T-helper 17 cell (primary cell): ENCODE measurements at regions not wholly inside any gene's neighbourhood (a gene's known extent, or its start where the extent isn't known, plus 50 kb on each side); places are given as distances from the start of the nearest gene placed in this dataset.
"Not testable (repeated sequence)": the region's sequence is repeated elsewhere in the genome, so short reads cannot be mapped to it uniquely, and the experiment has no call there.

Experiments used
- ATAC-seq: fragments of 150-1000 bp; cut with Tn5 transposase; 2 replicates; pipeline ENCODE4 v1.10.0; 2021; ENCODE audit warnings: mild to moderate bottlenecking, moderate library complexity
- DNase-seq, 3 donors: peaks; one replicate each; pipeline versions ENCODE4 v3.0.0 to v3.0.0-alpha.2; 2020 to 2021
- H3K9me3 ChIP-seq: one replicate; pipeline ENCODE4 v1.7.0; 2013; ENCODE audit warnings: low read length, mild to moderate bottlenecking; ENCODE audit not compliant: control insufficient read depth, poor library complexity, severe bottlenecking
- H3K27ac Mint-ChIP-seq: one replicate; pipeline ENCODE4 v1.8.0; 2022; ENCODE audit warnings: mild to moderate bottlenecking, moderate library complexity, mixed read lengths
- H3K27me3 Mint-ChIP-seq: one replicate; pipeline ENCODE4 v1.8.0; 2022; ENCODE audit warnings: mixed read lengths
- H3K36me3 Mint-ChIP-seq: one replicate; pipeline ENCODE4 v1.8.0; 2022; ENCODE audit warnings: low read depth, mixed read lengths
- H3K4me1 Mint-ChIP-seq: one replicate; pipeline ENCODE4 v1.8.0; 2022; ENCODE audit warnings: mild to moderate bottlenecking, mixed read lengths
- H3K4me3 Mint-ChIP-seq: one replicate; pipeline ENCODE4 v1.8.0; 2022; ENCODE audit warnings: mild to moderate bottlenecking, moderate library complexity, mixed read lengths

DNA sequence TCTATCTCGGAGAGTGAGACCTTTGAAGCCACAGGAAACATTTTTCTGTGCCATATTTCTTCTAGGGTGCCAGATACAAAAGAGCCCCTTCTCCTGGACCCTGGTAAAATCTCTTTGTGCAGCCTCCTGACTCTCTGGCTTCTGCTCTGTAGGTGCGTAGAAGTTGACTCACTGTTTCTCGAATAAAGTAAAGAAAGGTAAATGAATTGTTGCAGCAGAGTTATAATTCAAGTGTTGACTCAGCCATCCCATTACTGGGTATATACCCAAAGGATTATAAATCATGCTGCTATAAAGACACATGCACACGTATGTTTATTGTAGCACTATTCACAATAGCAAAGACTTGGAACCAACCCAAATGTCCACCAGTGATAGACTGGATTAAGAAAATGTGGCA lies 371.0 kb downstream of the OSTF1 start:
- not testable (repeated sequence) for DNase-seq, H3K4me3 Mint-ChIP-seq, H3K9me3 ChIP-seq, H3K27ac Mint-ChIP-seq, H3K36me3 Mint-ChIP-seq, H3K27me3 Mint-ChIP-seq, H3K4me1 Mint-ChIP-seq, ATAC-seq

DNA sequence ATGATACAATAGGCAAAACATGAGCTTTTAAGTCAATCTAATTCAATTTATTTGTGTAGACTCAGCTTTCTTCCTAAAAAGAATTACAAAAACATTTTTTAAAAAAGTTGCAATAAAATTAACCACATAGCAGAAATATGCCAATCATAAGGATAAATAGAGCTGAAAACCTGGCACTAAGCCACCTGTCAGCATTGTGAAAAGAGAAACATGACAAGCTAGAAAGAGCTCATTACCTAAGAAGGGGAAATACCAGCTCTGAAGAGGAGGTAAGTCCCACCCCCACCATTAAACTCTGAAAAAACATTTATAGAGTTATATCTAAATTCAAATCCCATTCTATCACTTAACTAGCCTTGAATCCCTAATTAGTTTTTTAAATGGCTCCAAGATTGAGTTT lies 372.9 kb downstream of the OSTF1 start:
- DNase-seq, result no peak
- H3K4me1 Mint-ChIP-seq, result no peaks in the 10 kb centered on the region
- H3K36me3 Mint-ChIP-seq, result no peaks in the 10 kb centered on the region
- H3K4me3 Mint-ChIP-seq, result no peak overlapping the region
- no peaks in the 10 kb centered on the region for H3K9me3 ChIP-seq
- no peak overlapping the region for H3K27ac Mint-ChIP-seq
- ATAC-seq, result no peak
- H3K27me3 Mint-ChIP-seq, result no peaks in the 10 kb centered on the region

DNA sequence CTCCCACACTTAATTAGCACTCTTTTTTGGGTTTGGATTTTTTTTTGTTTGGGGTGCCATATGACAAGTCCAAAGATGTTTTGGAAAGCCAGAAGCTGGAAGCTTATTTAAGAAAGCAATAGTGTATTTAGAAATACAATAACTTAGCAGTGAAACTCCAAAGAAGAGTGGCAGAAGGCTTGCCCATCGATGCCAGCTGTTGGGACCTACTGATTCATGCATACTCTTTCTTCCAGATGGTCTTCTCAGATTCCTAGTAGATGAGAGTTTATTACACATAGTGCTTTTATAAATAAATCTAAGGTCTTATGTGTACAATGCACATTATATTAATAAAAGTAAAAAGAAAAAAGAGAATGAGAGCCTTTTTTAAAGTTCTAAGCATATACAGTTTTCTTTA lies 374.6 kb downstream of the OSTF1 start:
- Mint-ChIP-seq H3K27me3 (no peaks in the 10 kb centered on the region), H3K27ac (no peak overlapping the region), H3K4me3 (no peak overlapping the region), H3K4me1 (no peaks in the 10 kb centered on the region), H3K36me3 (no peaks in the 10 kb centered on the region)
- ATAC-seq (no peak), DNase-seq (no peak)
- no peaks in the 10 kb centered on the region for H3K9me3 ChIP-seq

DNA sequence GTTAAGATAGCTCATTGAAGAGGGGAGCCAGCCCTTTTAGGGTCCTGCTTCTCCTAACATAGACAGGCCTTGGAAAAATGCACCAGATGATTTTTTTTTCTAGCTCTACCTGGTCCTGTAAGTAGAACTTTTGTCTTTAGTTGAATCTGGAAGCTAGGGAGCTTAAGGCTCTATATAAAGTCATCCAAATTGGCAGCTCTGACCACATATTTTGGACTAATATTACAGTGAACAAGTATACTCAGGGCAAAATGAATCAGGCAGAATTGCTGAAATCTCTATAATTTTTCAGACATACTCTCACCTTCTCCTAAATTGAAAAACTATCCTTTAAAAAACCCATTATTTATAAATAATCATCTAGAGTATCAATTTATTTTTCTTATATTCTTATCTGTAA lies 375.6 kb downstream of the OSTF1 start:
- no peaks in the 10 kb centered on the region for H3K4me1 Mint-ChIP-seq
- ATAC-seq (no peak), DNase-seq (no peak)
- no peak overlapping the region for H3K4me3 Mint-ChIP-seq
- H3K27me3 Mint-ChIP-seq, result no peaks in the 10 kb centered on the region
- no peak overlapping the region for H3K27ac Mint-ChIP-seq
- no peaks in the 10 kb centered on the region for H3K36me3 Mint-ChIP-seq
- no peaks in the 10 kb centered on the region for H3K9me3 ChIP-seq

DNA sequence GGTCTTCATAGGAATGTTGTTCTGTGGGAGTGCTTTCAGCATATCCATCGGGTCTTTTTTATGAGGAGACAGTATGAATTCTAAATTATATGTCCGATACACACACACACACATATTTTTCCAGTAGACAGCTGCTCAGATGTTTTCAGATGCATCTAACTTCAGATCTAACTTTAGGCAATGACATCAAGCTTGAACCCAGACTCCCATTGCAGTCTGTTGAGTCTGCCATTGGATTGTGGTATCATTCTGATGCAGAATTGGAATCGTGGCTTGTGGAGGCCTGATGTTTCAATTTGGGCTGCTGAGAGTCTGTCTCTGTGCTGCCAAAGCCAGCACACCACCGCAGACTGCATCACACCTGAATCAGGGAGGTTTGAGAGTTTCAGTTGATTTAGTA lies 376.4 kb downstream of the OSTF1 start:
- Mint-ChIP-seq H3K27ac (no peak overlapping the region), H3K36me3 (no peaks in the 10 kb centered on the region), H3K4me3 (no peak overlapping the region), H3K27me3 (no peaks in the 10 kb centered on the region), H3K4me1 (no peaks in the 10 kb centered on the region)
- no peaks in the 10 kb centered on the region for H3K9me3 ChIP-seq
- ATAC-seq (no peak), DNase-seq (no peak)

DNA sequence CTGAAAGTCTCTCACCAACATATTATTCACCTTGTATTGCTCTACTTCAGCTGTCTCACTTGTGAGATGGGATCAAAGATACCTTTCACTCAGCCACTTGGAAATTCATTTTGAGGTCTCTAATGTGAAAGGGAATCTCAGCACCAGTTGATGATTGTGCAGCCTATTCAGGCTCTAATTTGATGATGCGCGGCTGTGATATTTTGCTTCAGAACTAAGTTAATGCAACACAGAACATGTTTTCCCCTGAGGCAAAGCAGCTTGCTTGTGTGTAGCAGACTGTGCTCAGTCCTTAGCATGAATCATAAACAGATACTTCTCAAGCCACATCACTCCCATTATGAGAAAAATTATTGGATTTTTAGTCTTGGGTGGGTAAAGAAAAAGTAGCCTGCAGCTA lies 378.8 kb downstream of the OSTF1 start:
- ATAC-seq (no peak), DNase-seq (no peak)
- no peak overlapping the region for H3K4me3 Mint-ChIP-seq
- H3K36me3 Mint-ChIP-seq, result no peaks in the 10 kb centered on the region
- H3K9me3 ChIP-seq, result no peaks in the 10 kb centered on the region
- no peaks in the 10 kb centered on the region for H3K27me3 Mint-ChIP-seq
- H3K27ac Mint-ChIP-seq, result no peak overlapping the region
- H3K4me1 Mint-ChIP-seq, result no peaks in the 10 kb centered on the region

DNA sequence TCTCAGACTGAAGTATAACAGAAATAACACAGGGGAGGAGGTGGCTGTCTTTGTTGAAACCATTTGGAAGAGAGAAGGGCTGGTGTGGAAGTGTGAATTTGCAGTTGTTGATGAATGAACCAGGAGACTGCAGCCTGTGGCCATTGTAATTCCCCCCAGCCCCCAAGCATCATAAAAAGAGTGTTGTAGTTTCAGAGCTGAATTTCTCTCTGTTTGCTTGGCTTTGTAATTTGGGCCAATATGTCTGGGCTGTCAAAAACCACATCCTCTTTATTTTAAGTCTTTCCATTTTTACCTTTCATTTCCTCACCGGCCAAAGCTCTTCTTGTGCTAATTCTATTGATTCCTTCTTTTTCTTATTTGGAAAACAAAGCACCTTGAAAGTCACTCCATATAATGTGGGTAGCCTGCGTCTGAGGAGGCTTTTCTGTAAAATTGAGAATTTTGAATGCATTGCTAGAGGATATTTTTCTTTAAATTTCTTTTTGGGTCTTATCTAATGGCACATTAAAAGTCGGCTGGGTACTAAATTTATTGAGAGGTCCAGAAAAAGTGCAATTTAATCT lies 383.3 kb downstream of the OSTF1 start:
- H3K27ac Mint-ChIP-seq, result no peak overlapping the region
- ATAC-seq, result no peak
- H3K27me3 Mint-ChIP-seq, result peaks cover 10% of the 10 kb centered on the region
- H3K36me3 Mint-ChIP-seq, result no peaks in the 10 kb centered on the region
- no peaks in the 10 kb centered on the region for H3K9me3 ChIP-seq
- H3K4me1 Mint-ChIP-seq, result no peaks in the 10 kb centered on the region
- DNase-seq, result no peak
- H3K4me3 Mint-ChIP-seq, result no peak overlapping the region

DNA sequence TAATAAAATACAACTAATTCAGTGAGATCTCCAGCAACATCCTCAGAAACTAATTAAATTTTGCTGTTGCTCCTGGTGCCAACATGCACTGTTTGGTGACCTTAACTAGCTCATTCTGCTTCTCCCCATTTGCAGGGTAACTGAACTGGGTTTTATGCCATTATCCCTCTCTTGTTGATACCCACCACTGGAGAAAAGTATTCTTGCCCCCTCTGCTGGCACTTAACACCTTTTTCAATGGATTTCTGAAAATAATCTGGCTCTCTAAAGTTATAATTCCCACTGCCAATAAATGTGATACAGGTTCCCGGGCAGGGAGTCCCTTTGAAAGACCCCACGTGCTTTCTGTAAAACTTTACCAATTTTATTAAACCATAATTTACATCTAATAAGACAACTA lies 394.3 kb downstream of the OSTF1 start:
- DNase-seq (no peak), ATAC-seq (no peak)
- Mint-ChIP-seq H3K4me1 (no peaks in the 10 kb centered on the region), H3K4me3 (no peak overlapping the region), H3K27me3 (no peaks in the 10 kb centered on the region), H3K27ac (no peak overlapping the region), H3K36me3 (no peaks in the 10 kb centered on the region)
- peaks cover 2% of the 10 kb centered on the region for H3K9me3 ChIP-seq

DNA sequence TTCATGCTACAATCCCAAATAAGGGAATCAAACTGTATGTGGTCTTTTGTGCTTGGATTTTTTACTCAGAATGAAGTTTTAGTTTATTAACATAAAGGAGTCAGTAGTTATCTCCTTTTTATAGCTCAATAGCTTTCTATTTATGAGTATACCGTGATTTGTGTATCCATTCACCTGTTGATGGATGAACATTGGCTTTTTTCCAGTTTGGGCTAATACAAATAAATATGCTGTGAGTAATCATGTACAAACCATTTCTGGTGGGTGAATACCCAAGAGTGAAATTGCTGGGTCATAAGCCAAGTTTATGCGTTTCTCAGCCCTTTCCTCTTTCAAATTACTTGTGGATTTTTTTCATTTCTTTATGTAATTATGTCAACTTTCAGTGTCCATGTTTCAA lies 395.3 kb downstream of the OSTF1 start:
- DNase-seq, result no peak
- no peaks in the 10 kb centered on the region for H3K36me3 Mint-ChIP-seq
- H3K9me3 ChIP-seq, result peaks cover 2% of the 10 kb centered on the region
- H3K27ac Mint-ChIP-seq, result no peak overlapping the region
- ATAC-seq, result no peak
- no peak overlapping the region for H3K4me3 Mint-ChIP-seq
- no peaks in the 10 kb centered on the region for H3K27me3 Mint-ChIP-seq
- no peaks in the 10 kb centered on the region for H3K4me1 Mint-ChIP-seq

DNA sequence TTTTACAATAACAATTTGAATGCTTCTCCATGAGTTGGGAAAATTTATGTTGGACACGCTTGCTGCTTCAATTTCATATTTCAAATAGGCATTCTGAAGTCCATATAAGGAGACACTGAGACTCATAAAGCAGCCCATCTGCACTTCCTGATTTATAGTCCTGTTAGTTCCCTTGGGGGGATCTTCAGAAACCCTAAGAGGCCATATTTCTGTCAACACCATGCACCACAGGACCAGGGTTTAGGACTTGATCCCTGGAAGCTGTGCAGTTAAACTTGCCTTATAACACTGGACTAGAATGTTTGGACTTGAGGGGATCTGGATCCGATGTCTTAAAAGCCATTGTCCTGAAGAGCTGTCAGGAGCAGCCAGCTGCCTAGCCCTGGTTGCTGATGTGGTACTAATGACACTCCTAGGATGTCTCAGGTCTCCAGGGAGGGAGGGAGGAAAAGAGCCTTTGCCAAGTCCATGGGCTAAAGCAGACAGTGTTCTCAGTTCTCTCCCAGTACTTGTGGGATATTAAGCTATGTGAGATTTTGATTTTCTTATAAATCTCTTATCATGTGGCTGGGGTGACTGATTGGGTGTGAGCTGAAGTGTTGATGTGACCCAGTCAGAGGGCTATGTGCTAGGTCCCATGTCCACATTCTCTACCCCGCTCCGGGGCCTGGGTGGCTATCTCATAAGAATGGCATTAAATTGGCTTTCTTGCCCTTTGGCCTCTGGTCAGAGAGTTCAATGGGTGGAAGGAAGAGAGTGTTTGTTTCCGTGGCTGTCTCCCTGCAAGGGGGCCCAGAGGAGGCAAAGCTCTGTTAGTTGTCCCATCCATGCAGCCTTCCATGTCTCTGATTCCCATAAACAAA lies 399.8 kb downstream of the OSTF1 start:
- no peaks in the 10 kb centered on the region for H3K27me3 Mint-ChIP-seq

DNA sequence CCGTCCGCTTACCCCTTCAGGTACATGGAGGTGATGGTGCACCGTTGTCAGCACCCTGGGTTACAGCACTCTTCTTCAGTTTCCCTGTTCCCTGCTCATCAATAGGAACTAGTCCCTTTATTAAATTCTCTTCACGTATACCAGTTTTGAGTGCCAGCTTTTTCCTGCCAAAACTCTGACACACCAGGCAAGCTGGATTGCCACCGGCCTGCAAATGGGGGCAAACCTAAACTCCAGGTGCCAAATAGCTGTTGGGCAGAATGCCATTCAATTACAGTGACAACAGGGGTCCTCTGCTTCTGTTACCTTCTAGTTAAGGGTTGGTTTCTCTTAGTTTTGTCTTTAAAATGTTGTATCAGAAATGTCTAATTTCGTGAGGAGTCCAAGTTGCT lies 400.4 kb downstream of the OSTF1 start:
- no peaks in the 10 kb centered on the region for H3K9me3 ChIP-seq
- Mint-ChIP-seq H3K27me3 (no peaks in the 10 kb centered on the region), H3K27ac (no peak overlapping the region), H3K4me3 (peak overlapping the region; percentile 1), H3K36me3 (no peaks in the 10 kb centered on the region), H3K4me1 (no peaks in the 10 kb centered on the region)
- ATAC-seq, result no peak
- DNase-seq, result no peak

More for the DNA sequence above, 399.8 kb downstream of the OSTF1 start:
- no peak for ATAC-seq
- no peaks in the 10 kb centered on the region for H3K9me3 ChIP-seq
- no peak for DNase-seq
- no peak overlapping the region for H3K4me3 Mint-ChIP-seq
- H3K4me1 Mint-ChIP-seq, result no peaks in the 10 kb centered on the region
- no peaks in the 10 kb centered on the region for H3K36me3 Mint-ChIP-seq
- no peak overlapping the region for H3K27ac Mint-ChIP-seq

DNA sequence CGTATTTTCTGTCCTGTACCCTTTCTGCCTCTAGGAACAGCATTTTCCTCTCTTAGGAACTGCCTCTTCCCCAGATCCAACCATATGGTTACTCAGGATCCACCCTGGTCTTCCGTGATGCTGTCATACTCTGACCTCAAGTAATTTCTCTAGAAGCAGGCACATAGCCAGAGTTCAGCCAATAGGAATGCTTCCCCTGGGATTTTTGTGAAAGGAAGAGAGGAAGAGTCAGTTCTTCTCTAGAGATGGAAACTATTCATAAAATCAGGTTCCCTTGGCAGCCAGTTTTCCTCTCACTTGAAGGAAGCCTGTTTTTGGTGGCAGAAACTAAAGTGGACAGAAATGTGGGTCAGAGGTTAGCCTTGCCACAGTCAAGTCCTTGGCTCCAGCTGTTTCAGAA lies 400.1 kb upstream of the PCSK5 start:
- H3K4me1 Mint-ChIP-seq, result no peaks in the 10 kb centered on the region

DNA sequence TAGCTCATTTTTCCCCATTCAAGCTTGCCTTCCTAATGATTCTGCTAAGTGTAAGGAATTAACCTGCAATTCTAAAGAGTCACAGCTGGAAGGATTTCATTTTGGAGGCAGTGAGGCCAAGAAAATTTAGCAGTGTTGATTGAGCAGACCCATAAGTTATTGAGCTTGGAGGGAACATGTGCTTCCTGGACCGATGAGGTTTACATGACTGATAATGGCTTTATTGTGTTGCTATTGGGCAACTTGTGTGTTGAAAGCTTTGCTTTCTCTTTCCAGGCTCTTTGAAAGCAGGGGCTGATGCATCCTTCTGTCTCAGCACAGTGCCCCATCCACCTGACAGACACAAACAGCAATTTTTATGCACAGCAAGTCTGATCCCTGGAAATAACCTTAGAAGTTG lies 398.9 kb upstream of the PCSK5 start:
- no peaks in the 10 kb centered on the region for H3K36me3 Mint-ChIP-seq
- H3K9me3 ChIP-seq, result no peaks in the 10 kb centered on the region
- ATAC-seq, result no peak
- no peaks in the 10 kb centered on the region for H3K4me1 Mint-ChIP-seq
- H3K4me3 Mint-ChIP-seq, result no peak overlapping the region
- no peak overlapping the region for H3K27ac Mint-ChIP-seq
- no peak for DNase-seq
- H3K27me3 Mint-ChIP-seq, result no peaks in the 10 kb centered on the region

More for the DNA sequence above, 400.1 kb upstream of the PCSK5 start:
- Mint-ChIP-seq H3K27ac (no peak overlapping the region), H3K27me3 (no peaks in the 10 kb centered on the region), H3K36me3 (no peaks in the 10 kb centered on the region), H3K4me3 (no peak overlapping the region)
- H3K9me3 ChIP-seq, result no peaks in the 10 kb centered on the region
- ATAC-seq (no peak), DNase-seq (no peak)

DNA sequence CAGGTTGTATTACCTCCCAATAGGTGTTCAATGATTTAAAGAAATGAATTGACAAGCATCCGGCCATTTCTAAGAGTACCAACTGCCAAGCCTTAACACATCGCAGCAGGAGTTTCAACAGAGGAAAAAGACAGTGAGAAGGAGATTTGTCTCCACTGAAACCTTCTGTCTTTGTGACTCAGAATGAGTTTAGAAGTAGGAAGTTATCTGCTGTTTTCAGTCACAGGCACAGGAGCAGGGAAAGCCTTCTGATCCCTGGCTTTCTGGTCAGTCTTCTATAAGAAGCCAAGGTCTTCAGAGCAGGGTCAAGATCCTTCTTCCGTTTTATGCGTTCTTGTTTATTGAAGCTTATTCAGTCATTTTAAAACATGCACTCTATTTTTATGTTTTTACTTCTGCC lies 390.7 kb upstream of the PCSK5 start:
- H3K4me1 Mint-ChIP-seq, result no peaks in the 10 kb centered on the region
- no peak overlapping the region for H3K27ac Mint-ChIP-seq
- no peaks in the 10 kb centered on the region for H3K36me3 Mint-ChIP-seq
- H3K4me3 Mint-ChIP-seq, result no peak overlapping the region
- no peak for DNase-seq
- no peaks in the 10 kb centered on the region for H3K27me3 Mint-ChIP-seq
- H3K9me3 ChIP-seq, result no peaks in the 10 kb centered on the region
- ATAC-seq, result no peak
